Natural killer cell treated with Interleukin-12 subunit alpha and Interleukin-12 subunit beta and Interleukin-15 and Interleukin-18, amount 100 ng/mL, for 72 hours (primary cell): ENCODE measurements at regions not wholly inside any gene's neighbourhood (a gene's known extent, or its start where the extent isn't known, plus 50 kb on each side); places are given as distances from the start of the nearest gene placed in this dataset.
"Not testable (repeated sequence)": the region's sequence is repeated elsewhere in the genome, so short reads cannot be mapped to it uniquely, and the experiment has no call there.

ENCODE experiments used
- ATAC-seq, 2 donors: fragments of 150-1000 bp; cut with Tn5 transposase in 1 of 2; sonication (Bioruptor Pico), chemical (Tn5 transposase) in 1 of 2; 2 replicates each; pipeline ENCODE4 v1.10.0; 2021
- DNase-seq: peaks from one replicate; pipeline ENCODE4 v3.0.0; 2022; ENCODE audit warnings: low spot score
- H3K27ac Mint-ChIP-seq, 2 donors: 1 replicate in 1 of 2; 2 replicates in 1 of 2; pipeline ENCODE4 v1.8.0; 2022; ENCODE audit warnings: mixed read lengths in 2 of 2, mild to moderate bottlenecking in 1 of 2, moderate library complexity in 1 of 2
- H3K27me3 Mint-ChIP-seq, 2 donors: 1 replicate in 1 of 2; 2 replicates in 1 of 2; pipeline ENCODE4 v1.8.0; 2022; ENCODE audit warnings: mixed read lengths in 2 of 2
- H3K36me3 Mint-ChIP-seq: one replicate; pipeline ENCODE4 v1.8.0; 2022; ENCODE audit warnings: mixed read lengths
- H3K4me1 Mint-ChIP-seq, 2 donors: 1 replicate in 1 of 2; 2 replicates in 1 of 2; pipeline ENCODE4 v1.8.0; 2022; ENCODE audit warnings: low read depth in 2 of 2, mixed read lengths in 2 of 2, mild to moderate bottlenecking in 1 of 2
- H3K4me3 Mint-ChIP-seq: one replicate; pipeline ENCODE4 v1.8.0; 2022; ENCODE audit warnings: mixed read lengths
- H3K9me3 Mint-ChIP-seq: 2 replicates; pipeline ENCODE4 v1.8.0; 2022; ENCODE audit warnings: mixed read lengths

- DNase-seq (no peak), ATAC-seq (no peak)
- peaks cover 5 to 8% of the 10 kb centered on the region in 2 donors for H3K4me1 Mint-ChIP-seq
- H3K27me3 Mint-ChIP-seq: no peaks in the 10 kb centered on the region
- no peaks in the 10 kb centered on the region for H3K9me3 Mint-ChIP-seq
- H3K4me3 Mint-ChIP-seq: no peak overlapping the region
- H3K27ac Mint-ChIP-seq: no peak overlapping the region
- H3K36me3 Mint-ChIP-seq: no peaks in the 10 kb centered on the region
Observed at GRCh38 chr9:111744363-111744762, 50.4 kb downstream of the SHOC1 start.

GRCh38 chr9:111743275-111743674 is 51.5 kb downstream of the SHOC1 start:
- Mint-ChIP-seq H3K27me3 (no peaks in the 10 kb centered on the region), H3K4me1 (peaks cover 5% of the 10 kb centered on the region in 2 donors), H3K27ac (no peak overlapping the region), H3K9me3 (no peaks in the 10 kb centered on the region), H3K4me3 (no peak overlapping the region), H3K36me3 (no peaks in the 10 kb centered on the region)
- peak in 1 of 2 donors; percentile 67 for ATAC-seq
- DNase-seq: no peak

- Mint-ChIP-seq H3K27ac (no peak overlapping the region), H3K4me3 (no peak overlapping the region), H3K4me1 (peaks cover 5% of the 10 kb centered on the region in 2 donors), H3K36me3 (peaks cover 8% of the 10 kb centered on the region), H3K27me3 (no peaks in the 10 kb centered on the region), H3K9me3 (peaks cover 5% of the 10 kb centered on the region)
- DNase-seq (no peak), ATAC-seq (no peak)
Observed at GRCh38 chr9:111740739-111741138, 54.0 kb downstream of the SHOC1 start.

- H3K9me3 Mint-ChIP-seq: peaks cover 5% of the 10 kb centered on the region
- H3K27me3 Mint-ChIP-seq: no peaks in the 10 kb centered on the region
- peaks cover 9% of the 10 kb centered on the region for H3K36me3 Mint-ChIP-seq
- no peak overlapping the region for H3K27ac Mint-ChIP-seq
- no peak for DNase-seq
- H3K4me3 Mint-ChIP-seq: no peak overlapping the region
- H3K4me1 Mint-ChIP-seq: no peaks in the 10 kb centered on the region
- no peak for ATAC-seq
Observed at GRCh38 chr9:111736714-111737113, 58.0 kb downstream of the SHOC1 start.

- not testable (repeated sequence) for H3K9me3 Mint-ChIP-seq, H3K4me1 Mint-ChIP-seq, H3K27me3 Mint-ChIP-seq, H3K27ac Mint-ChIP-seq, DNase-seq, H3K4me3 Mint-ChIP-seq, ATAC-seq
- H3K36me3 Mint-ChIP-seq: peaks cover 15% of the 10 kb centered on the region
Observed at GRCh38 chr9:111735344-111735743, 59.4 kb downstream of the SHOC1 start.

- Mint-ChIP-seq H3K4me1 (peaks cover 0 to 3% of the 10 kb centered on the region in 2 donors), H3K36me3 (peaks cover 21% of the 10 kb centered on the region), H3K9me3 (peaks cover 5% of the 10 kb centered on the region), H3K27me3 (no peaks in the 10 kb centered on the region), H3K4me3 (no peak overlapping the region), H3K27ac (no peak overlapping the region)
- ATAC-seq (no peak), DNase-seq (no peak)
Observed at GRCh38 chr9:111731928-111732327, 62.8 kb downstream of the SHOC1 start.

- Mint-ChIP-seq H3K4me1 (peaks cover 0 to 3% of the 10 kb centered on the region in 2 donors), H3K9me3 (peaks cover 3% of the 10 kb centered on the region), H3K36me3 (peaks cover 16% of the 10 kb centered on the region), H3K27me3 (no peaks in the 10 kb centered on the region), H3K4me3 (no peak overlapping the region), H3K27ac (no peak overlapping the region)
- ATAC-seq (no peak), DNase-seq (no peak)
Observed at GRCh38 chr9:111730937-111731567, 63.7 kb downstream of the SHOC1 start.

- Mint-ChIP-seq H3K9me3 (no peaks in the 10 kb centered on the region), H3K4me3 (no peak overlapping the region), H3K27me3 (no peaks in the 10 kb centered on the region), H3K27ac (no peak overlapping the region), H3K4me1 (peaks cover 0 to 3% of the 10 kb centered on the region in 2 donors), H3K36me3 (peaks cover 12% of the 10 kb centered on the region)
- ATAC-seq (no peak), DNase-seq (no peak)
Observed at GRCh38 chr9:111728617-111729366, 65.9 kb downstream of the SHOC1 start.

- Mint-ChIP-seq H3K9me3 (no peaks in the 10 kb centered on the region), H3K4me1 (peaks cover 0 to 3% of the 10 kb centered on the region in 2 donors), H3K36me3 (peaks cover 12% of the 10 kb centered on the region), H3K4me3 (no peak overlapping the region), H3K27ac (no peak overlapping the region), H3K27me3 (no peaks in the 10 kb centered on the region)
- no peak for DNase-seq
- no peak for ATAC-seq
Observed at GRCh38 chr9:111728143-111728542, 66.6 kb downstream of the SHOC1 start.

GRCh38 chr9:111726949-111727348 is 65.5 kb downstream of the GNG10 start:
- H3K4me1 Mint-ChIP-seq: peaks cover 0 to 3% of the 10 kb centered on the region in 2 donors
- no peaks in the 10 kb centered on the region for H3K9me3 Mint-ChIP-seq
- H3K36me3 Mint-ChIP-seq: peaks cover 12% of the 10 kb centered on the region
- H3K27me3 Mint-ChIP-seq: no peaks in the 10 kb centered on the region
- H3K27ac Mint-ChIP-seq: no peak overlapping the region
- ATAC-seq: no peak
- H3K4me3 Mint-ChIP-seq: no peak overlapping the region
- no peak for DNase-seq

GRCh38 chr9:111720174-111720573 is 58.8 kb downstream of the GNG10 start:
- ATAC-seq (no peak), DNase-seq (no peak)
- H3K4me1 Mint-ChIP-seq: no peaks in the 10 kb centered on the region
- no peak overlapping the region for H3K27ac Mint-ChIP-seq
- no peaks in the 10 kb centered on the region for H3K9me3 Mint-ChIP-seq
- no peaks in the 10 kb centered on the region for H3K36me3 Mint-ChIP-seq
- H3K4me3 Mint-ChIP-seq: no peak overlapping the region
- no peaks in the 10 kb centered on the region for H3K27me3 Mint-ChIP-seq
